H1 (cell line): ENCODE measurements at regions not wholly inside any gene's neighbourhood (a gene's known extent, or its start where the extent isn't known, plus 50 kb on each side); places are given as distances from the start of the nearest gene placed in this dataset.

Source experiments
- CTCF ChIA-PET: fragments of 300-600 bp; sonication (Branson Sonifier 250); formaldehyde crosslinking; loops from one replicate; lab custom pipeline; 2021; ENCODE audit not compliant: partially characterized antibody; lab: Charles Lee
- POLR2A ChIA-PET: fragments of 300-600 bp; sonication (Branson Sonifier 250); formaldehyde crosslinking; loops from one replicate; lab custom pipeline; 2021; ENCODE audit warnings: inconsistent platforms; ENCODE audit not compliant: partially characterized antibody; lab: Charles Lee
- DNase-seq, 2 experiments: peaks; one replicate each; pipeline versions ENCODE4 v3.0.0 to v3.0.0-alpha.2; 2010 to 2022; ENCODE audit warnings: low spot score in 2 of 2, low read depth in 1 of 2, mixed read lengths in 1 of 2
- FAIRE-seq: peaks from 2 replicates; lab custom pipeline; 2011; peaks lifted over from hg19 to GRCh38; lab: Jason Lieb, UNC
- H2AFZ ChIP-seq: 2 replicates; pipeline ENCODE4 v1.8.1; 2012; ENCODE audit warnings: low read length, inconsistent platforms
- H2AK5ac ChIP-seq: 2 replicates; pipeline ENCODE4 v1.6.1; 2013; ENCODE audit warnings: low read depth, low read length
- H2BK120ac ChIP-seq: replicated peaks from 2 replicates; pipeline ENCODE3; 2013; ENCODE audit warnings: low read depth, low read length, inconsistent platforms
- H2BK12ac ChIP-seq: 2 replicates; pipeline ENCODE4 v1.6.1; 2013; ENCODE audit warnings: low read depth, low read length
- H2BK15ac ChIP-seq: 2 replicates; pipeline ENCODE4 v1.6.1; 2013; ENCODE audit warnings: low read length
- H2BK20ac ChIP-seq: 2 replicates; pipeline ENCODE4 v1.6.1; 2013; ENCODE audit warnings: low read length
- H2BK5ac ChIP-seq: 2 replicates; pipeline ENCODE4 v1.6.1; 2013; ENCODE audit warnings: low read depth, low read length
- H3K14ac ChIP-seq: 2 replicates; pipeline ENCODE4 v1.6.1; 2013; ENCODE audit warnings: inconsistent platforms; ENCODE audit not compliant: insufficient read length
- H3K18ac ChIP-seq: 2 replicates; pipeline ENCODE4 v1.6.1; 2013; ENCODE audit warnings: low read length; ENCODE audit errors: extremely low read depth
- H3K23ac ChIP-seq: 2 replicates; pipeline ENCODE4 v1.6.1; 2013; ENCODE audit warnings: inconsistent platforms; ENCODE audit not compliant: insufficient read length
- H3K23me2 ChIP-seq: 2 replicates; pipeline ENCODE4 v1.6.1; 2013; ENCODE audit warnings: low read depth, low read length
- H3K27ac ChIP-seq: 2 replicates; pipeline ENCODE4 v1.6.1; 2011; ENCODE audit warnings: low read depth, low read length, inconsistent platforms
- H3K27me3 ChIP-seq, 4 experiments: replicated peaks in 1 of 4; 1 replicate in 1 of 4; 2 replicates in 3 of 4; pipeline versions ENCODE4 v1.6.1 to v1.8.1; 2011 to 2013; ENCODE audit warnings: low read length in 3 of 4, mild to moderate bottlenecking in 3 of 4, inconsistent platforms in 2 of 4, mixed read lengths in 2 of 4, moderate library complexity in 1 of 4; ENCODE audit not compliant: control insufficient read depth in 3 of 4, insufficient read depth in 3 of 4; ENCODE audit errors: extremely low read depth in 1 of 4
- H3K36me3 ChIP-seq, 4 experiments: 2 replicates each; pipeline versions ENCODE4 v1.6.1 to v1.8.1; 2011 to 2013; ENCODE audit warnings: mild to moderate bottlenecking in 4 of 4, low read length in 3 of 4, moderate library complexity in 2 of 4, control low read depth in 1 of 4, inconsistent platforms in 1 of 4; ENCODE audit not compliant: insufficient read depth in 4 of 4, control insufficient read depth in 2 of 4
- H3K4ac ChIP-seq: replicated peaks from 2 replicates; pipeline ENCODE3; 2013; ENCODE audit warnings: low read length, low read depth, mixed read lengths, inconsistent platforms; ENCODE audit not compliant: insufficient read length
- H3K4me1 ChIP-seq, 4 experiments: replicated peaks in 1 of 4; 1 replicate in 1 of 4; 2 replicates in 3 of 4; pipeline versions ENCODE4 v1.6.1 to v1.8.1; 2011 to 2013; ENCODE audit warnings: low read length in 3 of 4, inconsistent platforms in 2 of 4, mixed read lengths in 1 of 4; ENCODE audit not compliant: insufficient read depth in 4 of 4, control insufficient read depth in 3 of 4
- H3K4me2 ChIP-seq, 2 experiments: 2 replicates each; pipeline versions ENCODE4 v1.6.1 to v1.8.1; 2011 to 2013; ENCODE audit warnings: low read depth in 2 of 2, low read length in 2 of 2, control low read depth in 1 of 2, inconsistent platforms in 1 of 2, mild to moderate bottlenecking in 1 of 2; ENCODE audit not compliant: insufficient read depth in 1 of 2
- H3K4me3 ChIP-seq, 4 experiments: fragments of 200-600, 300-600 bp in 1 of 4; sonication (generic), shearing (Covaris generic), sonication (Bioruptor Twin) in 1 of 4; 2 replicates each; pipeline versions ENCODE4 v1.5.1 to v1.8.1; 2011 to 2016; ENCODE audit warnings: low read length in 4 of 4, low read depth in 3 of 4, control low read depth in 2 of 4, inconsistent platforms in 2 of 4, mild to moderate bottlenecking in 2 of 4, mixed read lengths in 1 of 4, moderate library complexity in 1 of 4; ENCODE audit not compliant: insufficient read depth in 2 of 4; ENCODE audit errors: extremely low read depth in 1 of 4
- H3K56ac ChIP-seq: replicated peaks from 2 replicates; pipeline ENCODE3; 2013; ENCODE audit warnings: low read depth, mild to moderate bottlenecking, mixed read lengths, low read length, inconsistent platforms; ENCODE audit not compliant: insufficient read length
- H3K79me1 ChIP-seq: 2 replicates; pipeline ENCODE4 v1.6.1; 2013; ENCODE audit warnings: low read depth, low read length, control low read depth
- H3K79me2 ChIP-seq, 2 experiments: 2 replicates each; pipeline versions ENCODE4 v1.6.1 to v1.8.1; 2012 to 2013; ENCODE audit warnings: low read length in 2 of 2, mild to moderate bottlenecking in 2 of 2, inconsistent platforms in 1 of 2; ENCODE audit not compliant: insufficient read depth in 2 of 2, control insufficient read depth in 1 of 2
- H3K9ac ChIP-seq, 4 experiments: replicated peaks in 1 of 4; 1 replicate in 1 of 4; 2 replicates in 3 of 4; pipeline versions ENCODE4 v1.6.1 to v1.8.1; 2011 to 2013; ENCODE audit warnings: low read depth in 3 of 4, low read length in 3 of 4, control low read depth in 2 of 4, mild to moderate bottlenecking in 2 of 4, moderate library complexity in 2 of 4, inconsistent platforms in 1 of 4; ENCODE audit errors: extremely low read depth in 1 of 4
- H3K9me3 ChIP-seq, 2 experiments: 2 replicates each; pipeline versions ENCODE4 v1.6.1 to v1.8.1; 2012 to 2013; ENCODE audit warnings: mild to moderate bottlenecking in 2 of 2, moderate library complexity in 2 of 2, control low read depth in 1 of 2, inconsistent platforms in 1 of 2, low read depth in 1 of 2, low read length in 1 of 2, mixed read lengths in 1 of 2; ENCODE audit not compliant: insufficient read depth in 2 of 2
- H4K20me1 ChIP-seq, 2 experiments: replicated peaks in 1 of 2; 2 replicates each; pipeline versions ENCODE3 to v1.8.1; 2011 to 2013; ENCODE audit warnings: inconsistent platforms in 2 of 2, low read length in 2 of 2, mild to moderate bottlenecking in 1 of 2; ENCODE audit not compliant: insufficient read depth in 2 of 2, control insufficient read depth in 1 of 2
- H4K5ac ChIP-seq: 2 replicates; pipeline ENCODE4 v1.6.1; 2013; ENCODE audit warnings: low read length, low read depth, mixed read lengths, inconsistent platforms; ENCODE audit not compliant: insufficient read length
- H4K8ac ChIP-seq: 2 replicates; pipeline ENCODE4 v1.8.0; 2013; ENCODE audit warnings: mild to moderate bottlenecking, moderate library complexity, low read length, inconsistent platforms; ENCODE audit not compliant: insufficient read depth; ENCODE audit errors: extremely low read depth
- H4K91ac ChIP-seq: replicated peaks from 2 replicates; pipeline ENCODE3; 2013; ENCODE audit warnings: low read length, mixed read lengths, inconsistent platforms; ENCODE audit not compliant: insufficient read length
- CBX5 ChIP-seq: fragments of 300-800, 300-1000 bp; sonication (generic); IDR thresholded peaks from 2 replicates; pipeline ENCODE4 v1.7.1; 2016; ENCODE audit warnings: antibody characterized with exemption, low read length, low read depth
- CTCF ChIP-seq, 3 experiments: IDR thresholded peaks; 1 replicate in 2 of 3; 2 replicates in 1 of 3; pipeline versions ENCODE4 v1.5.1 to v1.6.1; 2011; ENCODE audit warnings: low read length in 3 of 3, mild to moderate bottlenecking in 3 of 3, inconsistent platforms in 2 of 3, low read depth in 1 of 3, moderate library complexity in 1 of 3; ENCODE audit not compliant: insufficient read depth in 1 of 3; ENCODE audit errors: control extremely low read depth in 1 of 3
- FOSL1 ChIP-seq: IDR thresholded peaks from 2 replicates; pipeline ENCODE4 v1.6.1; 2011; ENCODE audit warnings: mild to moderate bottlenecking, low read depth, low read length, moderate library complexity; ENCODE audit not compliant: insufficient read depth
- GABPA ChIP-seq: IDR thresholded peaks from 2 replicates; pipeline ENCODE4 v1.6.1; 2011; ENCODE audit warnings: mild to moderate bottlenecking, low read length, moderate library complexity, borderline replicate concordance; ENCODE audit not compliant: insufficient read depth
- SAP30 ChIP-seq: fragments of 300-600 bp; sonication (generic); IDR thresholded peaks from 2 replicates; pipeline ENCODE4 v1.7.1; 2012; ENCODE audit warnings: low read length, moderate library complexity, mild to moderate bottlenecking, inconsistent platforms; ENCODE audit not compliant: insufficient read depth, insufficient replicate concordance
- SIN3A ChIP-seq, 2 experiments: IDR thresholded peaks in 1 of 2; conservative IDR thresholded peaks in 1 of 2; 2 replicates each; pipeline ENCODE4 v1.6.1; 2011 to 2012; ENCODE audit warnings: low read length in 2 of 2, improper control_type of control experiment in 1 of 2, low read depth in 1 of 2, mild to moderate bottlenecking in 1 of 2
- SP2 ChIP-seq: IDR thresholded peaks from 2 replicates; pipeline ENCODE4 v1.6.1; 2012; ENCODE audit warnings: mild to moderate bottlenecking, low read length, inconsistent platforms
- SUZ12 ChIP-seq: fragments of 200-600 bp; sonication (generic); IDR thresholded peaks from 2 replicates; pipeline ENCODE4 v1.6.1; 2012; ENCODE audit warnings: mild to moderate bottlenecking, inconsistent platforms, low read length, moderate library complexity, mixed read lengths
- TEAD4 ChIP-seq: IDR thresholded peaks from 2 replicates; pipeline ENCODE4 v1.6.1; 2012; ENCODE audit warnings: low read depth, low read length, inconsistent platforms, mixed read lengths
- ZNF274 ChIP-seq: IDR thresholded peaks from 2 replicates; pipeline ENCODE4 v1.7.0; 2012; ENCODE audit warnings: low read length, borderline replicate concordance; ENCODE audit errors: extremely low read depth
- WGBS, 2 experiments: shearing (Covaris generic) in 1 of 2; methylation state at CpG; one replicate each; pipeline versions ENCODE4 v1.1.6 to v1.1.7; 2013 to 2015; ENCODE audit warnings: low lambda C conversion rate in 2 of 2, mixed read lengths in 2 of 2, inconsistent platforms in 1 of 2, low coverage in 1 of 2, missing lambda C conversion rate in 1 of 2; ENCODE audit not compliant: insufficient replicate concordance in 2 of 2, insufficient coverage in 1 of 2, insufficient read length in 1 of 2; ENCODE audit errors: extremely low coverage in 1 of 2, missing lambda C conversion rate in 1 of 2; 5-methylcytosine and 5-hydroxymethylcytosine counted together

- no peaks in the 10 kb centered on the region for H3K36me3 ChIP-seq
- H3K23ac ChIP-seq, result no peak overlapping the region
- no peak overlapping the region for H2AK5ac ChIP-seq
- no peaks in the 10 kb centered on the region for H3K79me1 ChIP-seq
- H4K91ac ChIP-seq, result no peak overlapping the region
- FAIRE-seq, result no peak
- no peak for DNase-seq
- no peak overlapping the region for H4K5ac ChIP-seq
- H3K27me3 ChIP-seq, result no peaks in the 10 kb centered on the region
- CTCF ChIA-PET, result no interaction called here
- no peak overlapping the region for H4K8ac ChIP-seq
- H3K18ac ChIP-seq, result no peak overlapping the region; the same call in 1 of the 2 replicates
- H2BK5ac ChIP-seq, result no peak overlapping the region
- H3K4ac ChIP-seq, result no peak overlapping the region
- H2AFZ ChIP-seq, result no peak overlapping the region
- H2BK120ac ChIP-seq, result no peak overlapping the region
- 0 out of 2 replicates have a peak overlapping the region, but pooled peaks have one; percentile 57 for H2BK20ac ChIP-seq
- no peak overlapping the region for H3K56ac ChIP-seq
- H3K14ac ChIP-seq, result no peak overlapping the region
- H2BK15ac ChIP-seq, result no peak overlapping the region
- H3K27ac ChIP-seq, result no peak overlapping the region
- no peak overlapping the region for H3K9ac ChIP-seq
- H3K79me2 ChIP-seq, result no peaks in the 10 kb centered on the region
- POLR2A ChIA-PET, result no interaction called here
- H3K4me2 ChIP-seq, result no peak overlapping the region
- H3K23me2 ChIP-seq, result no peaks in the 10 kb centered on the region
- whole genome bisulfite sequencing, 2 experiments, result 87% methylated on average over 11 of the region's 11 CpGs; no CpG with 5 or more reads in 1 of the 2 experiments
- H4K20me1 ChIP-seq, result no peaks in the 10 kb centered on the region
- H3K9me3 ChIP-seq, result no peaks in the 10 kb centered on the region
- peaks cover 0 to 7% (median 2%) of the 10 kb centered on the region in 4 experiments; a peak in 4 of 7 replicates for H3K4me1 ChIP-seq
- peak overlapping the region; percentile 34; the same call in 1 of the 2 replicates for H2BK12ac ChIP-seq
- H3K4me3 ChIP-seq, result no peak overlapping the region
- TF ChIP-seq CBX5 (no peak), FOSL1 (no peak), GABPA (no peak), SIN3A (conservative IDR thresholded peaks at IDR 0.05 in 1 of 2, IDR thresholded peaks at IDR 0.05 in 1 of 2; ENCODE audit: low read depth in 1 of 2, low read length in 2 of 2) (no peak), SUZ12 (no peak), ZNF274 (no peak), CTCF (IDR thresholded peaks at IDR 0.05; ENCODE audit: control extremely low read depth in 1 of 3, insufficient read depth in 1 of 3, low read depth in 1 of 3, low read length in 3 of 3) (no peak), SAP30 (no peak), TEAD4 (no peak), SP2 (no peak)
Observed at GRCh38 chr3:182201456-182202168, 489.9 kb downstream of the SOX2 start.
